GM23338 (cell line): ENCODE measurements at regions not wholly inside any gene's neighbourhood (a gene's known extent, or its start where the extent isn't known, plus 50 kb on each side); places are given as distances from the start of the nearest gene placed in this dataset.

ENCODE experiments used
- ATAC-seq: fragments of 200-7000 bp; cut with Tn5 transposase; 3 replicates; pipeline ENCODE4 v1.9.1; 2020
- DNase-seq: peaks from one replicate; pipeline ENCODE4 v3.0.0-alpha.2; 2015; ENCODE audit warnings: low spot score
- H2AFZ ChIP-seq: fragments of 200-600 bp; sonication (generic); 2 replicates; pipeline ENCODE4 v1.8.0; 2016; ENCODE audit warnings: antibody characterized with exemption, mild to moderate bottlenecking, moderate library complexity
- H3F3A ChIP-seq: fragments of 200-600 bp; sonication (generic); replicated peaks from 2 replicates; pipeline ENCODE4 v1.8.0; 2017; ENCODE audit warnings: antibody characterized with exemption, mixed run types, low read depth
- H3K27ac ChIP-seq: fragments of 200-600 bp; sonication (generic); 2 replicates; pipeline ENCODE4 v1.6.1; 2016; ENCODE audit warnings: low read depth
- H3K27me3 ChIP-seq: fragments of 200-600 bp; sonication (generic); 2 replicates; pipeline ENCODE4 v1.8.0; 2016; ENCODE audit warnings: mild to moderate bottlenecking, mixed run types, moderate library complexity; ENCODE audit not compliant: insufficient read depth
- H3K36me3 ChIP-seq: fragments of 200-600 bp; sonication (generic); 2 replicates; pipeline ENCODE4 v1.8.0; 2016; ENCODE audit warnings: mild to moderate bottlenecking; ENCODE audit not compliant: insufficient read depth
- H3K4me1 ChIP-seq: fragments of 200-600 bp; sonication (generic); 2 replicates; pipeline ENCODE4 v1.8.0; 2016; ENCODE audit warnings: mild to moderate bottlenecking, moderate library complexity; ENCODE audit not compliant: insufficient read depth
- H3K4me2 ChIP-seq: fragments of 200-600 bp; sonication (generic); 2 replicates; pipeline ENCODE4 v1.7.1; 2017; ENCODE audit warnings: mixed run types
- H3K4me3 ChIP-seq: fragments of 200-600 bp; sonication (generic); 2 replicates; pipeline ENCODE4 v1.6.1; 2016; ENCODE audit warnings: mixed run types
- H3K79me2 ChIP-seq: fragments of 200-600 bp; sonication (generic); replicated peaks from 2 replicates; pipeline ENCODE4 v1.8.0; 2017; ENCODE audit warnings: mild to moderate bottlenecking; ENCODE audit not compliant: insufficient read depth
- H3K9me2 ChIP-seq: fragments of 200-600 bp; sonication (generic); 2 replicates; pipeline ENCODE4 v1.8.0; 2017; ENCODE audit not compliant: insufficient read depth
- H4K20me1 ChIP-seq: fragments of 200-600 bp; sonication (generic); replicated peaks from 2 replicates; pipeline ENCODE4 v1.8.0; 2017; ENCODE audit warnings: mild to moderate bottlenecking; ENCODE audit not compliant: insufficient read depth
- H3K27ac Mint-ChIP-seq: 2 replicates; pipeline ENCODE4 v1.8.0; 2020; ENCODE audit warnings: inconsistent platforms, mild to moderate bottlenecking, moderate library complexity, mixed read lengths
- H3K27me3 Mint-ChIP-seq: 3 replicates; pipeline ENCODE4 v1.8.0; 2022; ENCODE audit warnings: low read depth, mild to moderate bottlenecking, moderate library complexity, mixed read lengths, inconsistent platforms; ENCODE audit not compliant: insufficient read depth, poor library complexity
- H3K36me3 Mint-ChIP-seq: 3 replicates; pipeline ENCODE4 v1.8.0; 2021; ENCODE audit warnings: low read depth, mild to moderate bottlenecking, inconsistent platforms, moderate library complexity, mixed read lengths
- H3K4me1 Mint-ChIP-seq: 3 replicates; pipeline ENCODE4 v1.8.0; 2020; ENCODE audit warnings: mild to moderate bottlenecking, inconsistent platforms, mixed read lengths
- H3K4me3 Mint-ChIP-seq: 3 replicates; pipeline ENCODE4 v1.8.0; 2021; ENCODE audit warnings: moderate library complexity, mild to moderate bottlenecking, inconsistent platforms, mixed read lengths
- H3K9me3 Mint-ChIP-seq: 3 replicates; pipeline ENCODE4 v1.8.0; 2020; ENCODE audit warnings: moderate library complexity, mild to moderate bottlenecking, inconsistent platforms, mixed read lengths
- CREB1 ChIP-seq: fragments of 250-450 bp; sonication (Bioruptor Pico); IDR thresholded peaks from 2 replicates; pipeline ENCODE4 v1.5.0; 2020; ENCODE audit warnings: low read depth, mild to moderate bottlenecking, moderate library complexity
- CTCF ChIP-seq, 2 experiments: fragments of 200-600 bp in 1 of 2; sonication (generic) in 1 of 2; conservative IDR thresholded peaks; 2 replicates each; pipeline versions ENCODE4 v1.5.1 to v1.6.1; 2016 to 2017; ENCODE audit warnings: antibody characterized with exemption in 2 of 2, low read depth in 2 of 2, mild to moderate bottlenecking in 2 of 2, moderate library complexity in 1 of 2
- ETS1 ChIP-seq: IDR thresholded peaks from 2 replicates; pipeline ENCODE4 v1.6.1; 2016; ENCODE audit warnings: antibody characterized with exemption
- EZH2 ChIP-seq: fragments of 200-600 bp; sonication (generic); IDR thresholded peaks from one replicate; pipeline ENCODE4 v1.8.0; 2017; ENCODE audit warnings: antibody characterized with exemption, mild to moderate bottlenecking, low read depth; ENCODE audit not compliant: unreplicated experiment
- EZH2phosphoT487 ChIP-seq: fragments of 200-600 bp; sonication (generic); IDR thresholded peaks from one replicate; pipeline ENCODE4 v1.8.1; 2018; ENCODE audit warnings: antibody characterized with exemption; ENCODE audit not compliant: unreplicated experiment
- JUNB ChIP-seq: IDR thresholded peaks from one replicate; pipeline ENCODE4 v1.6.1; 2016; ENCODE audit warnings: antibody characterized with exemption; ENCODE audit not compliant: unreplicated experiment
- NANOG ChIP-seq: IDR thresholded peaks from 2 replicates; pipeline ENCODE4 v1.6.1; 2016; ENCODE audit warnings: antibody characterized with exemption, borderline replicate concordance
- POLR2AphosphoS5 ChIP-seq: IDR thresholded peaks from 2 replicates; pipeline ENCODE4 v1.6.1; 2016; ENCODE audit warnings: antibody characterized with exemption, low read depth
- STAT1 ChIP-seq: IDR thresholded peaks from one replicate; pipeline ENCODE4 v1.6.1; 2016; ENCODE audit warnings: antibody characterized with exemption; ENCODE audit not compliant: unreplicated experiment
- ZNF114 ChIP-seq: fragments of 250-450 bp; sonication (Bioruptor Pico); IDR thresholded peaks from 2 replicates; pipeline ENCODE4 v1.5.0; 2020; ENCODE audit warnings: mild to moderate bottlenecking, moderate library complexity
- ZNF331 ChIP-seq: fragments of 250-450 bp; sonication (Bioruptor Pico); IDR thresholded peaks from 2 replicates; pipeline ENCODE4 v1.5.0; 2020; ENCODE audit warnings: low read depth, mild to moderate bottlenecking, moderate library complexity
- TF ChIP-seq, protein P1 (sequence below): IDR thresholded peaks from one replicate; pipeline ENCODE4 v1.6.1; 2018; ENCODE audit warnings: antibody characterized with exemption; ENCODE audit not compliant: unreplicated experiment
- TF ChIP-seq, protein P2 (sequence below): fragments of 250-450 bp; sonication (Bioruptor Pico); IDR thresholded peaks from 2 replicates; pipeline ENCODE4 v1.5.0; 2020; ENCODE audit warnings: mild to moderate bottlenecking, moderate library complexity

- peaks cover 22% of the 10 kb centered on the region; the same call in 2 of the 3 replicates for H3K9me3 Mint-ChIP-seq
Observed at GRCh38 chr17:54348234-54348633, 525.5 kb downstream of the KIF2B start.

More at GRCh38 chr17:54348234-54348633, 525.5 kb downstream of the KIF2B start:
- Histone ChIP-seq H3K4me3 (no peak overlapping the region), H3K4me1 (peaks cover 57% of the 10 kb centered on the region), H3K9me2 (no peaks in the 10 kb centered on the region), H3K79me2 (peaks cover 5% of the 10 kb centered on the region; the same call in 1 of the 2 replicates), H2AFZ (no peak overlapping the region), H4K20me1 (no peaks in the 10 kb centered on the region), H3K4me2 (0 out of 2 replicates have a peak overlapping the region, but pooled peaks have one; percentile 15), H3K27ac (no peak overlapping the region), H3K36me3 (no peaks in the 10 kb centered on the region), H3K27me3 (no peaks in the 10 kb centered on the region), H3F3A (0 out of 2 replicates have a peak, but pooled peaks cover 3% of the 10 kb centered on the region)
- Mint-ChIP-seq H3K36me3 (peaks cover 55% of the 10 kb centered on the region), H3K27ac (peak overlapping the region; percentile 63), H3K27me3 (peaks cover 5% of the 10 kb centered on the region), H3K4me1 (peaks cover 28% of the 10 kb centered on the region), H3K4me3 (no peak overlapping the region)
- ATAC-seq = no peak
- DNase-seq = no peak
- TF ChIP-seq, protein P1, sequence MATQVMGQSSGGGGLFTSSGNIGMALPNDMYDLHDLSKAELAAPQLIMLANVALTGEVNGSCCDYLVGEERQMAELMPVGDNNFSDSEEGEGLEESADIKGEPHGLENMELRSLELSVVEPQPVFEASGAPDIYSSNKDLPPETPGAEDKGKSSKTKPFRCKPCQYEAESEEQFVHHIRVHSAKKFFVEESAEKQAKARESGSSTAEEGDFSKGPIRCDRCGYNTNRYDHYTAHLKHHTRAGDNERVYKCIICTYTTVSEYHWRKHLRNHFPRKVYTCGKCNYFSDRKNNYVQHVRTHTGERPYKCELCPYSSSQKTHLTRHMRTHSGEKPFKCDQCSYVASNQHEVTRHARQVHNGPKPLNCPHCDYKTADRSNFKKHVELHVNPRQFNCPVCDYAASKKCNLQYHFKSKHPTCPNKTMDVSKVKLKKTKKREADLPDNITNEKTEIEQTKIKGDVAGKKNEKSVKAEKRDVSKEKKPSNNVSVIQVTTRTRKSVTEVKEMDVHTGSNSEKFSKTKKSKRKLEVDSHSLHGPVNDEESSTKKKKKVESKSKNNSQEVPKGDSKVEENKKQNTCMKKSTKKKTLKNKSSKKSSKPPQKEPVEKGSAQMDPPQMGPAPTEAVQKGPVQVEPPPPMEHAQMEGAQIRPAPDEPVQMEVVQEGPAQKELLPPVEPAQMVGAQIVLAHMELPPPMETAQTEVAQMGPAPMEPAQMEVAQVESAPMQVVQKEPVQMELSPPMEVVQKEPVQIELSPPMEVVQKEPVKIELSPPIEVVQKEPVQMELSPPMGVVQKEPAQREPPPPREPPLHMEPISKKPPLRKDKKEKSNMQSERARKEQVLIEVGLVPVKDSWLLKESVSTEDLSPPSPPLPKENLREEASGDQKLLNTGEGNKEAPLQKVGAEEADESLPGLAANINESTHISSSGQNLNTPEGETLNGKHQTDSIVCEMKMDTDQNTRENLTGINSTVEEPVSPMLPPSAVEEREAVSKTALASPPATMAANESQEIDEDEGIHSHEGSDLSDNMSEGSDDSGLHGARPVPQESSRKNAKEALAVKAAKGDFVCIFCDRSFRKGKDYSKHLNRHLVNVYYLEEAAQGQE = no peak
- TF ChIP-seq CREB1 (CRISPR knock-in tag) (no peak), ZNF331 (no peak), POLR2AphosphoS5 (no peak), EZH2phosphoT487 (no peak), ETS1 (no peak), EZH2 (no peak), ZNF114 (CRISPR knock-in tag) (no peak), CTCF (conservative IDR thresholded peaks at IDR 0.05; ENCODE audit: low read depth in 2 of 2) (no peak), NANOG (no peak), STAT1 (no peak), JUNB (no peak)
- TF ChIP-seq, protein P2, sequence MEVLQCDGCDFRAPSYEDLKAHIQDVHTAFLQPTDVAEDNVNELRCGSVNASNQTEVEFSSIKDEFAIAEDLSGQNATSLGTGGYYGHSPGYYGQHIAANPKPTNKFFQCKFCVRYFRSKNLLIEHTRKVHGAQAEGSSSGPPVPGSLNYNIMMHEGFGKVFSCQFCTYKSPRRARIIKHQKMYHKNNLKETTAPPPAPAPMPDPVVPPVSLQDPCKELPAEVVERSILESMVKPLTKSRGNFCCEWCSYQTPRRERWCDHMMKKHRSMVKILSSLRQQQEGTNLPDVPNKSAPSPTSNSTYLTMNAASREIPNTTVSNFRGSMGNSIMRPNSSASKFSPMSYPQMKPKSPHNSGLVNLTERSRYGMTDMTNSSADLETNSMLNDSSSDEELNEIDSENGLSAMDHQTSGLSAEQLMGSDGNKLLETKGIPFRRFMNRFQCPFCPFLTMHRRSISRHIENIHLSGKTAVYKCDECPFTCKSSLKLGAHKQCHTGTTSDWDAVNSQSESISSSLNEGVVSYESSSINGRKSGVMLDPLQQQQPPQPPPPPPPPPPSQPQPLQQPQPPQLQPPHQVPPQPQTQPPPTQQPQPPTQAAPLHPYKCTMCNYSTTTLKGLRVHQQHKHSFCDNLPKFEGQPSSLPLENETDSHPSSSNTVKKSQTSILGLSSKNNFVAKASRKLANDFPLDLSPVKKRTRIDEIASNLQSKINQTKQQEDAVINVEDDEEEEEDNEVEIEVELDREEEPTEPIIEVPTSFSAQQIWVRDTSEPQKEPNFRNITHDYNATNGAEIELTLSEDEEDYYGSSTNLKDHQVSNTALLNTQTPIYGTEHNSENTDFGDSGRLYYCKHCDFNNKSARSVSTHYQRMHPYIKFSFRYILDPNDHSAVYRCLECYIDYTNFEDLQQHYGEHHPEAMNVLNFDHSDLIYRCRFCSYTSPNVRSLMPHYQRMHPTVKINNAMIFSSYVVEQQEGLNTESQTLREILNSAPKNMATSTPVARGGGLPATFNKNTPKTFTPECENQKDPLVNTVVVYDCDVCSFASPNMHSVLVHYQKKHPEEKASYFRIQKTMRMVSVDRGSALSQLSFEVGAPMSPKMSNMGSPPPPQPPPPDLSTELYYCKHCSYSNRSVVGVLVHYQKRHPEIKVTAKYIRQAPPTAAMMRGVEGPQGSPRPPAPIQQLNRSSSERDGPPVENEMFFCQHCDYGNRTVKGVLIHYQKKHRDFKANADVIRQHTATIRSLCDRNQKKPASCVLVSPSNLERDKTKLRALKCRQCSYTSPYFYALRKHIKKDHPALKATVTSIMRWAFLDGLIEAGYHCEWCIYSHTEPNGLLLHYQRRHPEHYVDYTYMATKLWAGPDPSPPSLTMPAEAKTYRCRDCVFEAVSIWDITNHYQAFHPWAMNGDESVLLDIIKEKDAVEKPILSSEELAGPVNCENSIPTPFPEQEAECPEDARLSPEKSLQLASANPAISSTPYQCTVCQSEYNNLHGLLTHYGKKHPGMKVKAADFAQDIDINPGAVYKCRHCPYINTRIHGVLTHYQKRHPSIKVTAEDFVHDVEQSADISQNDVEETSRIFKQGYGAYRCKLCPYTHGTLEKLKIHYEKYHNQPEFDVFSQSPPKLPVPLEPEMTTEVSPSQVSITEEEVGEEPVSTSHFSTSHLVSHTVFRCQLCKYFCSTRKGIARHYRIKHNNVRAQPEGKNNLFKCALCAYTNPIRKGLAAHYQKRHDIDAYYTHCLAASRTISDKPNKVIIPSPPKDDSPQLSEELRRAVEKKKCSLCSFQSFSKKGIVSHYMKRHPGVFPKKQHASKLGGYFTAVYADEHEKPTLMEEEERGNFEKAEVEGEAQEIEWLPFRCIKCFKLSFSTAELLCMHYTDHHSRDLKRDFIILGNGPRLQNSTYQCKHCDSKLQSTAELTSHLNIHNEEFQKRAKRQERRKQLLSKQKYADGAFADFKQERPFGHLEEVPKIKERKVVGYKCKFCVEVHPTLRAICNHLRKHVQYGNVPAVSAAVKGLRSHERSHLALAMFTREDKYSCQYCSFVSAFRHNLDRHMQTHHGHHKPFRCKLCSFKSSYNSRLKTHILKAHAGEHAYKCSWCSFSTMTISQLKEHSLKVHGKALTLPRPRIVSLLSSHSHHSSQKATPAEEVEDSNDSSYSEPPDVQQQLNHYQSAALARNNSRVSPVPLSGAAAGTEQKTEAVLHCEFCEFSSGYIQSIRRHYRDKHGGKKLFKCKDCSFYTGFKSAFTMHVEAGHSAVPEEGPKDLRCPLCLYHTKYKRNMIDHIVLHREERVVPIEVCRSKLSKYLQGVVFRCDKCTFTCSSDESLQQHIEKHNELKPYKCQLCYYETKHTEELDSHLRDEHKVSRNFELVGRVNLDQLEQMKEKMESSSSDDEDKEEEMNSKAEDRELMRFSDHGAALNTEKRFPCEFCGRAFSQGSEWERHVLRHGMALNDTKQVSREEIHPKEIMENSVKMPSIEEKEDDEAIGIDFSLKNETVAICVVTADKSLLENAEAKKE (CRISPR knock-in tag) = no peak
